Esophagus muscularis mucosa (tissue), 4 donors: ENCODE measurements at regions not wholly inside any gene's neighbourhood (a gene's known extent, or its start where the extent isn't known, plus 50 kb on each side); places are given as distances from the start of the nearest gene placed in this dataset.

ENCODE experiments used
- CTCF ChIP-seq, 3 experiments: fragments of 200-600 bp in 2 of 3; fragments of 450-650 bp in 1 of 3; sonication (generic) in 2 of 3; IDR thresholded peaks; one replicate each; pipeline ENCODE4 v1.5.1; 2017 to 2019; ENCODE audit warnings: antibody characterized with exemption in 3 of 3, mild to moderate bottlenecking in 2 of 3, moderate library complexity in 1 of 3
- EP300 ChIP-seq: sonication (generic); formaldehyde crosslinking; IDR thresholded peaks from one replicate; pipeline ENCODE4 v1.6.1; 2017; ENCODE audit warnings: antibody characterized with exemption
- POLR2A ChIP-seq: fragments of 450-650 bp; IDR thresholded peaks from one replicate; pipeline ENCODE4 v1.6.1; 2017; ENCODE audit warnings: antibody characterized with exemption, moderate library complexity, mild to moderate bottlenecking, low read depth
- POLR2AphosphoS5 ChIP-seq, 2 donors: sonication (generic); formaldehyde crosslinking; IDR thresholded peaks; one replicate each; pipeline ENCODE4 v1.6.1; 2017; ENCODE audit warnings: antibody characterized with exemption in 2 of 2

DNA sequence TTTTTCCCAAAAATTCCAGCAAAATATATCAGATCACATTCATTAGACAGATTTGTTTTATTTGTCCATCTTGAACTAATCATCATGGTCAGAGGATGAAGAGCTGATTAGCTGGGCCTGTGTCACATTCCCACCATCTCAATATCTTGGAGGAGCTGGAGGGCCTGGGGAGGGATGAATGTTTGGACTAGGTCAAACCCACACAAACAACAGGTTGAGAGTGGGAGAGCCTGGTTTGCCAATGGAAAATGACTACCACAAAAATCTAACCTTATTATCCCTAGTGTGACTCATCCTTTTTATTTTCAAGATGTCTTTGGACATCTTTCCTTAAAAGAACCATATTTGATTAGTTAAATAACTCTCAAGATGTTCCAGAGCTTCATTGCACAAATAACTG lies 242.4 kb downstream of the OGFRL1 start:
- TF ChIP-seq CTCF (IDR thresholded peaks at IDR 0.05) = no peak
- TF ChIP-seq EP300 = no peak
- no peak for TF ChIP-seq POLR2A
- no peak for TF ChIP-seq POLR2AphosphoS5 (IDR thresholded peaks at IDR 0.05)
